H1 (cell line): ENCODE measurements at regions not wholly inside any gene's neighbourhood (a gene's known extent, or its start where the extent isn't known, plus 50 kb on each side); places are given as distances from the start of the nearest gene placed in this dataset.

ENCODE experiments used
- CTCF ChIA-PET: fragments of 300-600 bp; sonication (Branson Sonifier 250); formaldehyde crosslinking; loops from one replicate; lab custom pipeline; 2021; ENCODE audit not compliant: partially characterized antibody; lab: Charles Lee
- POLR2A ChIA-PET: fragments of 300-600 bp; sonication (Branson Sonifier 250); formaldehyde crosslinking; loops from one replicate; lab custom pipeline; 2021; ENCODE audit warnings: inconsistent platforms; ENCODE audit not compliant: partially characterized antibody; lab: Charles Lee
- DNase-seq, 2 experiments: peaks; one replicate each; pipeline versions ENCODE4 v3.0.0 to v3.0.0-alpha.2; 2010 to 2022; ENCODE audit warnings: low spot score in 2 of 2, low read depth in 1 of 2, mixed read lengths in 1 of 2
- FAIRE-seq: peaks from 2 replicates; lab custom pipeline; 2011; peaks lifted over from hg19 to GRCh38; lab: Jason Lieb, UNC
- H2AFZ ChIP-seq: 2 replicates; pipeline ENCODE4 v1.8.1; 2012; ENCODE audit warnings: low read length, inconsistent platforms
- H2AK5ac ChIP-seq: 2 replicates; pipeline ENCODE4 v1.6.1; 2013; ENCODE audit warnings: low read depth, low read length
- H2BK120ac ChIP-seq: replicated peaks from 2 replicates; pipeline ENCODE3; 2013; ENCODE audit warnings: low read depth, low read length, inconsistent platforms
- H2BK12ac ChIP-seq: 2 replicates; pipeline ENCODE4 v1.6.1; 2013; ENCODE audit warnings: low read depth, low read length
- H2BK15ac ChIP-seq: 2 replicates; pipeline ENCODE4 v1.6.1; 2013; ENCODE audit warnings: low read length
- H2BK20ac ChIP-seq: 2 replicates; pipeline ENCODE4 v1.6.1; 2013; ENCODE audit warnings: low read length
- H2BK5ac ChIP-seq: 2 replicates; pipeline ENCODE4 v1.6.1; 2013; ENCODE audit warnings: low read depth, low read length
- H3K14ac ChIP-seq: 2 replicates; pipeline ENCODE4 v1.6.1; 2013; ENCODE audit warnings: inconsistent platforms; ENCODE audit not compliant: insufficient read length
- H3K18ac ChIP-seq: 2 replicates; pipeline ENCODE4 v1.6.1; 2013; ENCODE audit warnings: low read length; ENCODE audit errors: extremely low read depth
- H3K23ac ChIP-seq: 2 replicates; pipeline ENCODE4 v1.6.1; 2013; ENCODE audit warnings: inconsistent platforms; ENCODE audit not compliant: insufficient read length
- H3K23me2 ChIP-seq: 2 replicates; pipeline ENCODE4 v1.6.1; 2013; ENCODE audit warnings: low read depth, low read length
- H3K27ac ChIP-seq: 2 replicates; pipeline ENCODE4 v1.6.1; 2011; ENCODE audit warnings: low read depth, low read length, inconsistent platforms
- H3K27me3 ChIP-seq, 4 experiments: replicated peaks in 1 of 4; 1 replicate in 1 of 4; 2 replicates in 3 of 4; pipeline versions ENCODE4 v1.6.1 to v1.8.1; 2011 to 2013; ENCODE audit warnings: low read length in 3 of 4, mild to moderate bottlenecking in 3 of 4, inconsistent platforms in 2 of 4, mixed read lengths in 2 of 4, moderate library complexity in 1 of 4; ENCODE audit not compliant: control insufficient read depth in 3 of 4, insufficient read depth in 3 of 4; ENCODE audit errors: extremely low read depth in 1 of 4
- H3K36me3 ChIP-seq, 4 experiments: 2 replicates each; pipeline versions ENCODE4 v1.6.1 to v1.8.1; 2011 to 2013; ENCODE audit warnings: mild to moderate bottlenecking in 4 of 4, low read length in 3 of 4, moderate library complexity in 2 of 4, control low read depth in 1 of 4, inconsistent platforms in 1 of 4; ENCODE audit not compliant: insufficient read depth in 4 of 4, control insufficient read depth in 2 of 4
- H3K4ac ChIP-seq: replicated peaks from 2 replicates; pipeline ENCODE3; 2013; ENCODE audit warnings: low read length, low read depth, mixed read lengths, inconsistent platforms; ENCODE audit not compliant: insufficient read length
- H3K4me1 ChIP-seq, 4 experiments: replicated peaks in 1 of 4; 1 replicate in 1 of 4; 2 replicates in 3 of 4; pipeline versions ENCODE4 v1.6.1 to v1.8.1; 2011 to 2013; ENCODE audit warnings: low read length in 3 of 4, inconsistent platforms in 2 of 4, mixed read lengths in 1 of 4; ENCODE audit not compliant: insufficient read depth in 4 of 4, control insufficient read depth in 3 of 4
- H3K4me2 ChIP-seq, 2 experiments: 2 replicates each; pipeline versions ENCODE4 v1.6.1 to v1.8.1; 2011 to 2013; ENCODE audit warnings: low read depth in 2 of 2, low read length in 2 of 2, control low read depth in 1 of 2, inconsistent platforms in 1 of 2, mild to moderate bottlenecking in 1 of 2; ENCODE audit not compliant: insufficient read depth in 1 of 2
- H3K4me3 ChIP-seq, 4 experiments: fragments of 200-600, 300-600 bp in 1 of 4; sonication (generic), shearing (Covaris generic), sonication (Bioruptor Twin) in 1 of 4; 2 replicates each; pipeline versions ENCODE4 v1.5.1 to v1.8.1; 2011 to 2016; ENCODE audit warnings: low read length in 4 of 4, low read depth in 3 of 4, control low read depth in 2 of 4, inconsistent platforms in 2 of 4, mild to moderate bottlenecking in 2 of 4, mixed read lengths in 1 of 4, moderate library complexity in 1 of 4; ENCODE audit not compliant: insufficient read depth in 2 of 4; ENCODE audit errors: extremely low read depth in 1 of 4
- H3K56ac ChIP-seq: replicated peaks from 2 replicates; pipeline ENCODE3; 2013; ENCODE audit warnings: low read depth, mild to moderate bottlenecking, mixed read lengths, low read length, inconsistent platforms; ENCODE audit not compliant: insufficient read length
- H3K79me1 ChIP-seq: 2 replicates; pipeline ENCODE4 v1.6.1; 2013; ENCODE audit warnings: low read depth, low read length, control low read depth
- H3K79me2 ChIP-seq, 2 experiments: 2 replicates each; pipeline versions ENCODE4 v1.6.1 to v1.8.1; 2012 to 2013; ENCODE audit warnings: low read length in 2 of 2, mild to moderate bottlenecking in 2 of 2, inconsistent platforms in 1 of 2; ENCODE audit not compliant: insufficient read depth in 2 of 2, control insufficient read depth in 1 of 2
- H3K9ac ChIP-seq, 4 experiments: replicated peaks in 1 of 4; 1 replicate in 1 of 4; 2 replicates in 3 of 4; pipeline versions ENCODE4 v1.6.1 to v1.8.1; 2011 to 2013; ENCODE audit warnings: low read depth in 3 of 4, low read length in 3 of 4, control low read depth in 2 of 4, mild to moderate bottlenecking in 2 of 4, moderate library complexity in 2 of 4, inconsistent platforms in 1 of 4; ENCODE audit errors: extremely low read depth in 1 of 4
- H3K9me3 ChIP-seq, 2 experiments: 2 replicates each; pipeline versions ENCODE4 v1.6.1 to v1.8.1; 2012 to 2013; ENCODE audit warnings: mild to moderate bottlenecking in 2 of 2, moderate library complexity in 2 of 2, control low read depth in 1 of 2, inconsistent platforms in 1 of 2, low read depth in 1 of 2, low read length in 1 of 2, mixed read lengths in 1 of 2; ENCODE audit not compliant: insufficient read depth in 2 of 2
- H4K20me1 ChIP-seq, 2 experiments: replicated peaks in 1 of 2; 2 replicates each; pipeline versions ENCODE3 to v1.8.1; 2011 to 2013; ENCODE audit warnings: inconsistent platforms in 2 of 2, low read length in 2 of 2, mild to moderate bottlenecking in 1 of 2; ENCODE audit not compliant: insufficient read depth in 2 of 2, control insufficient read depth in 1 of 2
- H4K5ac ChIP-seq: 2 replicates; pipeline ENCODE4 v1.6.1; 2013; ENCODE audit warnings: low read length, low read depth, mixed read lengths, inconsistent platforms; ENCODE audit not compliant: insufficient read length
- H4K8ac ChIP-seq: 2 replicates; pipeline ENCODE4 v1.8.0; 2013; ENCODE audit warnings: mild to moderate bottlenecking, moderate library complexity, low read length, inconsistent platforms; ENCODE audit not compliant: insufficient read depth; ENCODE audit errors: extremely low read depth
- H4K91ac ChIP-seq: replicated peaks from 2 replicates; pipeline ENCODE3; 2013; ENCODE audit warnings: low read length, mixed read lengths, inconsistent platforms; ENCODE audit not compliant: insufficient read length
- ASH2L ChIP-seq: fragments of 200-600, 300-600 bp; sonication (generic); IDR thresholded peaks from one replicate; pipeline ENCODE4 v1.7.1; 2017; ENCODE audit warnings: low read length
- EZH2 ChIP-seq: fragments of 200-600 bp; sonication (generic); IDR thresholded peaks from 2 replicates; pipeline ENCODE4 v1.7.1; 2012; ENCODE audit warnings: low read depth, mild to moderate bottlenecking, moderate library complexity, low read length, inconsistent platforms; ENCODE audit not compliant: severe bottlenecking
- FOSL1 ChIP-seq: IDR thresholded peaks from 2 replicates; pipeline ENCODE4 v1.6.1; 2011; ENCODE audit warnings: mild to moderate bottlenecking, low read depth, low read length, moderate library complexity; ENCODE audit not compliant: insufficient read depth
- GABPA ChIP-seq: IDR thresholded peaks from 2 replicates; pipeline ENCODE4 v1.6.1; 2011; ENCODE audit warnings: mild to moderate bottlenecking, low read length, moderate library complexity, borderline replicate concordance; ENCODE audit not compliant: insufficient read depth
- HDAC6 ChIP-seq: IDR thresholded peaks from one replicate; pipeline ENCODE4 v1.7.1; 2012; ENCODE audit warnings: low read depth, mild to moderate bottlenecking, inconsistent platforms, low read length, moderate library complexity
- RAD21 ChIP-seq, 2 experiments: IDR thresholded peaks in 1 of 2; conservative IDR thresholded peaks in 1 of 2; 2 replicates each; pipeline ENCODE4 v1.6.1; 2011; ENCODE audit warnings: low read depth in 2 of 2, low read length in 2 of 2, improper control_type of control experiment in 1 of 2, inconsistent platforms in 1 of 2, mild to moderate bottlenecking in 1 of 2, moderate library complexity in 1 of 2
- WGBS, 2 experiments: shearing (Covaris generic) in 1 of 2; methylation state at CpG; one replicate each; pipeline versions ENCODE4 v1.1.6 to v1.1.7; 2013 to 2015; ENCODE audit warnings: low lambda C conversion rate in 2 of 2, mixed read lengths in 2 of 2, inconsistent platforms in 1 of 2, low coverage in 1 of 2, missing lambda C conversion rate in 1 of 2; ENCODE audit not compliant: insufficient replicate concordance in 2 of 2, insufficient coverage in 1 of 2, insufficient read length in 1 of 2; ENCODE audit errors: extremely low coverage in 1 of 2, missing lambda C conversion rate in 1 of 2; 5-methylcytosine and 5-hydroxymethylcytosine counted together

- Histone ChIP-seq H3K23me2 (0 out of 2 replicates have a peak, but pooled peaks cover 2% of the 10 kb centered on the region), H2BK12ac (no peak overlapping the region), H2BK5ac (no peak overlapping the region)
- TF ChIP-seq FOSL1 = no peak
- no peak for TF ChIP-seq RAD21 (IDR thresholded peaks at IDR 0.05 in 1 of 2, conservative IDR thresholded peaks at IDR 0.05 in 1 of 2; ENCODE audit: low read depth in 2 of 2, low read length in 2 of 2)
- TF ChIP-seq GABPA = no peak
- TF ChIP-seq ASH2L = no peak
- no peak for TF ChIP-seq HDAC6
- TF ChIP-seq EZH2 = no peak
- TF ChIP-seq, all 59 proteins: peak for 0
- no peaks in the 10 kb centered on the region for H3K79me1 ChIP-seq
- no peak overlapping the region for H3K56ac ChIP-seq
- POLR2A ChIA-PET = interaction anchor here (1.1 kb wide), 1 partner anchor 11 kb away, joined by 3 read pairs; no protein-coding TSS in a partner anchor
- H2AK5ac ChIP-seq = no peak overlapping the region
- peaks cover 0 to 5% (median 3%) of the 10 kb centered on the region in 4 experiments; a peak in 1 of 7 replicates for H3K4me1 ChIP-seq
- CTCF ChIA-PET = interaction anchor here (0.7 to 1.3 kb wide), 2 partner anchors 13 to 72 kb away, joined by 3 to 5 read pairs; no protein-coding TSS in a partner anchor
- no peaks in the 10 kb centered on the region for H4K20me1 ChIP-seq
- no peak overlapping the region for H3K18ac ChIP-seq
- H2BK20ac ChIP-seq = no peak overlapping the region
- H3K27me3 ChIP-seq = no peaks in the 10 kb centered on the region
- H4K5ac ChIP-seq = no peak overlapping the region
- H3K14ac ChIP-seq = no peak overlapping the region
- H3K9me3 ChIP-seq = no peaks in the 10 kb centered on the region
- DNase-seq (no peak), FAIRE-seq (no peak)
- no peak overlapping the region for H4K8ac ChIP-seq
- H3K36me3 ChIP-seq = no peaks in the 10 kb centered on the region
- 84% methylated on average over 5 of the region's 5 CpGs; no CpG with 5 or more reads in 1 of the 2 experiments for WGBS, 2 experiments
- H3K9ac ChIP-seq = no peak overlapping the region
- no peak overlapping the region for H3K27ac ChIP-seq
- H2BK120ac ChIP-seq = no peak overlapping the region
- no peak overlapping the region for H3K4me2 ChIP-seq
- H3K4ac ChIP-seq = no peak overlapping the region
- H3K23ac ChIP-seq = no peak overlapping the region
- no peak overlapping the region for H3K4me3 ChIP-seq
- no peak overlapping the region for H2AFZ ChIP-seq
- no peak overlapping the region for H4K91ac ChIP-seq
- no peaks in the 10 kb centered on the region for H3K79me2 ChIP-seq
- H2BK15ac ChIP-seq = no peak overlapping the region
These were observed 230.0 kb downstream of the ADAMTS9 start for GRCh38 chr3:64457811-64458210.
